ENCODE measurements at regions not wholly inside any gene's neighbourhood (a gene's known extent, or its start where the extent isn't known, plus 50 kb on each side); places are given as distances from the start of the nearest gene placed in this dataset.
A peak's percentile ranks its signal among the peaks of the same experiment; 100 is the strongest.

DNA sequence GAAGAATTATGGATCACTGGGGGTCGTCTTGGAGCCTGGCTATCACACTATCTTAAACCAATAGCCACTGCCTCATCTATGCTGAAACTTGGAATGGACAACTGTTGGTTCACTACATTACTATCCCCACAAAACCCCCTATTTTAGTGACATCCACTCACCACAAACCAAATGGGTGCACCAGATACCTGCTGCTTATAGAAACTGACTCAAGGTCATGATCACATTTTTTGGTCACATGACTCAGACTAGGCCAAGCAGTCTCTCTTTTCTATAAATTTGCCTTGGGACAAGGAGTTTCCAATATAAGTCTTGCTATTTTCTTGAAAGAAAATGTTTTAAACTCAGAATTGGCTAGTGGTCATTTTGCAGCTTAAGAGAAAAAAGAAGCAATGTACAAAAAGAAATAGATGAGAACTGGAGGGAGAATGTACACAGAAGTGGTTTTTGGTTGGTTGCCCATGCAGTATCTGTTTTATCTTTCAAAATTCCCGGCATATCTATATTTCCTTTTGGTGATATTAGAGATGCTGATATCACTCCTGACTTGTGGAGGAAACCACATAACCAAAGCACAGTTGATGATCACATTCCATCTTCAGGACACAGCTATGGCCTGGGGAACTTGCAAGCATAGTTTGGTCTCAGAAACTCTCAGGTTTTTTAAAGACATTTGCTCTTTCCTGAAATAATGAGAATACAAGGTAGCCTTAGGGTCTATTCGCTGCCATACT is 85.2 kb upstream of the CACNA2D1 start:
- no peak for DNase-seq (ENCODE audit: low read depth)
- TF ChIP-seq, protein P1, sequence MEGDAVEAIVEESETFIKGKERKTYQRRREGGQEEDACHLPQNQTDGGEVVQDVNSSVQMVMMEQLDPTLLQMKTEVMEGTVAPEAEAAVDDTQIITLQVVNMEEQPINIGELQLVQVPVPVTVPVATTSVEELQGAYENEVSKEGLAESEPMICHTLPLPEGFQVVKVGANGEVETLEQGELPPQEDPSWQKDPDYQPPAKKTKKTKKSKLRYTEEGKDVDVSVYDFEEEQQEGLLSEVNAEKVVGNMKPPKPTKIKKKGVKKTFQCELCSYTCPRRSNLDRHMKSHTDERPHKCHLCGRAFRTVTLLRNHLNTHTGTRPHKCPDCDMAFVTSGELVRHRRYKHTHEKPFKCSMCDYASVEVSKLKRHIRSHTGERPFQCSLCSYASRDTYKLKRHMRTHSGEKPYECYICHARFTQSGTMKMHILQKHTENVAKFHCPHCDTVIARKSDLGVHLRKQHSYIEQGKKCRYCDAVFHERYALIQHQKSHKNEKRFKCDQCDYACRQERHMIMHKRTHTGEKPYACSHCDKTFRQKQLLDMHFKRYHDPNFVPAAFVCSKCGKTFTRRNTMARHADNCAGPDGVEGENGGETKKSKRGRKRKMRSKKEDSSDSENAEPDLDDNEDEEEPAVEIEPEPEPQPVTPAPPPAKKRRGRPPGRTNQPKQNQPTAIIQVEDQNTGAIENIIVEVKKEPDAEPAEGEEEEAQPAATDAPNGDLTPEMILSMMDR (IDR thresholded peaks at IDR 0.05; ENCODE audit: insufficient read depth, low read depth, low read length, missing control alignments), result no peak
- no peak overlapping the region for H3K4me3 ChIP-seq (ENCODE audit: low read length)

DNA sequence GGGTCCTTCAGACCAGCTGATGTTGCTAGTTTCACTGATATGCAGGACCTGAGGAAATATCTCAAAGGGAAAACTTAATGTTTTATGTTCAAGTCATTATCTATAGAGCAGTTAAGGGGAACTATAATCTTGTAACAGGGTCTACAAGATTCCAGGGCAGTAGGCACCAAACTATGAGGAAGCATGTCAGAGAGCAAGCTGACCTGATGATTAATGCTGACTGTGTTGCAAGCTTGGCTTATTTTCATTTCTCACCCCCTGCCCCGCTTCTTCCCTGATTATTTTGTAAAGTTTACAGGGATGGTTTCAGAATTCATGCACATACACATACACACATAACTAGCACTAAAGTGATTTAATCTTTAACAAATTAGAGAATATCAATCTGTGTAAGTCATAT is 84.3 kb upstream of the CACNA2D1 start:
- TF ChIP-seq, protein P1 (IDR thresholded peaks at IDR 0.05; ENCODE audit: insufficient read depth, low read depth, low read length, missing control alignments), result no peak

DNA sequence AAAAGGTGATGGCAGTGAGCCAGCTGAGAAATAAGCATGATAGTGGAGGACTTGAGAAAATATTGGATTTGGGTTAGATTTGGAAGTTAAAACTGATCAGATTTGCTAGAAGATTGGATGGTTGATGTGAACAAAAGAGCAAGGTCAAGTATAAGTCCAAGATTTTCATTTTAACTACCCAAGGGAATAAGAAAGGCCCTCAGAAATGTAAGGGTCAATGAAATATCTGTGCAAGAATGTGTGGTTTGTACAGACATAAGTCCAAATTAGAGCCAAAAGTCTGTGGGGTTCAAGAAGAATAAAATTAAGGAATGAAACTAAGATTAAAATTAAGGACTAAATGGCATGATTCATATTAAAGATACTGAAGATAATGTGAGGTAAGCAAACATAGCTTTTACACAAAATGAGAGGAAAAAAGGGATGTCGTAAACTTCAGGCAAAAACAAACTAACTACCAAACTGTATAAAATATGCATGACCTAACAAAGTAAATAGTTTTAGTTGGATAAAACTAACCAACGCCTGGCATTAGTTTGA is 78.4 kb upstream of the CACNA2D1 start:
- no peak for DNase-seq (ENCODE audit: low read depth)
- H3K4me3 ChIP-seq (ENCODE audit: low read length), result no peak overlapping the region
- TF ChIP-seq, protein P1 (IDR thresholded peaks at IDR 0.05; ENCODE audit: insufficient read depth, low read depth, low read length, missing control alignments), result no peak

More for the DNA sequence above, 84.3 kb upstream of the CACNA2D1 start:
- no peak overlapping the region for H3K4me3 ChIP-seq (ENCODE audit: low read length)
- peak; percentile 47 for DNase-seq (ENCODE audit: low read depth)

DNA sequence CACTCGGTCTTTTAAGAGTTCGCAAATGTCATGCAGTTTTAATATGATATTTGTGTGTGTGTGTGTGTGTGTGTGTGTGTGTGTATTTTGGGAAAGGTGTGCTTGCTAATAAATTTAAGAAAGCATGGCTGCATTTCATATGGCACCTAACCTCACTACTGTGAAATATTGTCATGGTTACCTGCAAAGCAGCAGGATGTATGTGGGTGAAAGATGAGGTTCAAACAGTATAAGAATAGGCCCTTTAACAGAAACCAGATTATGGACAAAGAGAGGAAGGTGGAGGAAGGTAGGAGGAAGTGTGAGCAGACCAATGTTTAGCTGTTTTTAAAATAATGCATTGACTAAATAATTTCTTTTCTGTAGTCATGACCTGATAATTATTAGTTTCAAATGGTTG is 73.5 kb upstream of the CACNA2D1 start:
- H3K4me3 ChIP-seq (ENCODE audit: low read length), result no peak overlapping the region
- DNase-seq (ENCODE audit: low read depth), result no peak
- TF ChIP-seq, protein P1 (IDR thresholded peaks at IDR 0.05; ENCODE audit: insufficient read depth, low read depth, low read length, missing control alignments), result no peak

DNA sequence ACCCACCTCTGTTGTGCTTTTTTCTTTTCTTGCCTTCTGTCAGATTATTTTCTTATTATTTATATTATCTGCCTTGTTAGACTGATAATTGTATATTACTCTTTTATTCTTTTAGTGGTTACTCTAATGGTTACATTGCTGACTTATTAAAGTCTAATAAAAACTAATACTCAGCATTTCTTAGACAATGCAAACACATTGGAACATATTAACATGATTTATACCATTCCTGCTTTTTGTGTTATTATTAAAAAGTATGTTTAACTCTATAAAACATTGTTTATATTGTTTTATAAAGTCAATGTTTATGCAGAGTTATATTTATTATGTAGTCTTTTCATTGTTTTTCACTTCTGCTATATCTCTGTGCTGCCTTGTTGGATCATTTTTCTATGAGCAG is 68.0 kb upstream of the CACNA2D1 start:
- TF ChIP-seq, protein P1 (IDR thresholded peaks at IDR 0.05; ENCODE audit: insufficient read depth, low read depth, low read length, missing control alignments), result no peak
- no peak for DNase-seq (ENCODE audit: low read depth)
- H3K4me3 ChIP-seq (ENCODE audit: low read length), result no peak overlapping the region

DNA sequence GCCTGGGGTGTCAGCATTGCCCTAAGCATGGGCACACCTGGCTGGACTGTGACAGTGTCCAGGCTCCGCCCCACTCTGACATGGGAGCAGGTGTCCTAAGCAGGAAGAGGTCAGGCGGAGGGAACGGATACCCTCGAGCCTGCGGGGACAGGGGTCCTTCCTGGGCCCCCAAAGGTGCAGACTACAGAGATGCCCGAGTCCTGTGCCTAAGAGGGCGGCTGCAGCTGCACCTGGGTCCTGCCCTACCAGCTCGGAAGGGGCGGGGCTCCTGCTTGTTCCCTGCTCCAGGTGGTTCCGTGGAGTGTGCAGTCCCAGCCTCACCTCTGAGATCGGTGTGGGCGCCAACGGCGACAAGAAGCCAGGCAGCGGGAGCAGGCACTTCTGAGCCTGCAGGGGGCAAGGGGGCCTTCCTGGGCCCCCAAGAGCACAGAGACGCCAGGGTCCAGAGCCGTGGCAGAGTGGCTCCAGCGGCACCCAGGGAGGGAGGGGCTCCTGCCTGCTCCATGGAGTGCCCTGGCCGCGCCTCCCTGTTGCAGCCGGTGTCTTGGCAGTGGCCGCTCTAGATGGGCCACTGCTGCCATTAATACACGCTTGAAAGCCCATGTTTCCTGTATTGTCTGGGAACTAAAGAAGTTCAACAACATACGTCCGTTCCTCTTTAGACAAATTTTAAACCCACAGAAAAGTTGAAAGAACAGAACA is 64.5 kb upstream of the CACNA2D1 start:
- TF ChIP-seq, protein P1 (IDR thresholded peaks at IDR 0.05; ENCODE audit: insufficient read depth, low read depth, low read length, missing control alignments), result no peak
- H3K4me3 ChIP-seq (ENCODE audit: low read length), result peak overlapping the region; percentile 10
- no peak for DNase-seq (ENCODE audit: low read depth)
